Hypothalamus (tissue), 51 donors: ENCODE measurements at regions not wholly inside any gene's neighbourhood (a gene's known extent, or its start where the extent isn't known, plus 50 kb on each side); places are given as distances from the start of the nearest gene placed in this dataset.
"Not testable (repeated sequence)": the region's sequence is repeated elsewhere in the genome, so short reads cannot be mapped to it uniquely, and the experiment has no call there.

Source experiments
- DNase-seq, 51 donors: peaks; one replicate each; lab custom pipeline; 2025; lab: John Stamatoyannopoulos, UW

- DNase-seq: no peak
Measured at GRCh38 chr5:97476852-97477534, 293.9 kb upstream of the RIOK2 start.

GRCh38 chr5:97478483-97478882 is 295.4 kb upstream of the RIOK2 start:
- no peak for DNase-seq

- no peak for DNase-seq
Measured at GRCh38 chr5:97480313-97480712, 297.3 kb upstream of the RIOK2 start.

- no peak for DNase-seq
Measured at GRCh38 chr5:97488126-97488668, 305.1 kb upstream of the RIOK2 start.

GRCh38 chr5:97489010-97489840 is 306.2 kb upstream of the RIOK2 start:
- no peak for DNase-seq

GRCh38 chr5:97494465-97494864 is 311.4 kb upstream of the RIOK2 start:
- no peak for DNase-seq

- no peak for DNase-seq
Measured at GRCh38 chr5:97495301-97495700, 312.3 kb upstream of the RIOK2 start.

- no peak for DNase-seq
Measured at GRCh38 chr5:97496037-97496436, 313.0 kb upstream of the RIOK2 start.

GRCh38 chr5:97498657-97499056 is 315.6 kb upstream of the RIOK2 start:
- no peak for DNase-seq

GRCh38 chr5:97499605-97500004 is 316.6 kb upstream of the RIOK2 start:
- DNase-seq: peak in 4 of 51 donors; percentile 1 to 6 (median 2)

GRCh38 chr5:97501286-97501964 is 318.4 kb upstream of the RIOK2 start:
- no peak for DNase-seq

GRCh38 chr5:97501965-97502305 is 318.9 kb upstream of the RIOK2 start:
- no peak for DNase-seq

- no peak for DNase-seq
Measured at GRCh38 chr5:97508864-97509263, 325.8 kb upstream of the RIOK2 start.

- DNase-seq: not testable (repeated sequence)
Measured at GRCh38 chr5:97519565-97519964, 336.5 kb upstream of the RIOK2 start.

- not testable (repeated sequence) for DNase-seq
Measured at GRCh38 chr5:97523336-97523735, 340.3 kb upstream of the RIOK2 start.

- no peak for DNase-seq
Measured at GRCh38 chr5:97525780-97526179, 342.7 kb upstream of the RIOK2 start.

GRCh38 chr5:97528941-97529340 is 345.9 kb upstream of the RIOK2 start:
- DNase-seq: no peak

- no peak for DNase-seq
Measured at GRCh38 chr5:97529354-97529985, 346.4 kb upstream of the RIOK2 start.

GRCh38 chr5:97531549-97531948 is 348.5 kb upstream of the RIOK2 start:
- DNase-seq: no peak

GRCh38 chr5:97534166-97534565 is 351.1 kb upstream of the RIOK2 start:
- peak in 12 of 51 donors; percentile 3 to 29 (median 16) for DNase-seq

GRCh38 chr5:97536683-97537082 is 353.6 kb upstream of the RIOK2 start:
- no peak for DNase-seq
